Nephron (organoid): ENCODE measurements at regions not wholly inside any gene's neighbourhood (a gene's known extent, or its start where the extent isn't known, plus 50 kb on each side); places are given as distances from the start of the nearest gene placed in this dataset.
"Not testable (repeated sequence)": the region's sequence is repeated elsewhere in the genome, so short reads cannot be mapped to it uniquely, and the experiment has no call there.

ENCODE experiments used
- H3K27ac Mint-ChIP-seq, 3 experiments: 2 replicates each; pipeline ENCODE4 v1.8.0; 2020; ENCODE audit warnings: mixed read lengths in 3 of 3, mild to moderate bottlenecking in 2 of 3, moderate library complexity in 1 of 3
- H3K27me3 Mint-ChIP-seq: 2 replicates; pipeline ENCODE4 v1.8.0; 2021; ENCODE audit warnings: low read depth, mild to moderate bottlenecking, moderate library complexity, mixed read lengths
- H3K36me3 Mint-ChIP-seq: 2 replicates; pipeline ENCODE4 v1.8.0; 2020; ENCODE audit warnings: low read depth, mixed read lengths
- H3K4me1 Mint-ChIP-seq: 2 replicates; pipeline ENCODE4 v1.8.0; 2020; ENCODE audit warnings: mixed read lengths
- H3K4me3 Mint-ChIP-seq, 3 experiments: 2 replicates each; pipeline ENCODE4 v1.8.0; 2020; ENCODE audit warnings: mild to moderate bottlenecking in 3 of 3, mixed read lengths in 3 of 3, moderate library complexity in 2 of 3
- H3K9me3 Mint-ChIP-seq: 2 replicates; pipeline ENCODE4 v1.8.0; 2020; ENCODE audit warnings: mixed read lengths
- TF ChIP-seq, protein P1 (sequence below), 3 experiments: fragments of 200-600 bp; sonication (generic); IDR thresholded peaks; one replicate each; pipeline ENCODE4 v1.5.0; 2021; ENCODE audit warnings: antibody characterized with exemption in 3 of 3; ENCODE audit not compliant: unreplicated experiment in 3 of 3

DNA sequence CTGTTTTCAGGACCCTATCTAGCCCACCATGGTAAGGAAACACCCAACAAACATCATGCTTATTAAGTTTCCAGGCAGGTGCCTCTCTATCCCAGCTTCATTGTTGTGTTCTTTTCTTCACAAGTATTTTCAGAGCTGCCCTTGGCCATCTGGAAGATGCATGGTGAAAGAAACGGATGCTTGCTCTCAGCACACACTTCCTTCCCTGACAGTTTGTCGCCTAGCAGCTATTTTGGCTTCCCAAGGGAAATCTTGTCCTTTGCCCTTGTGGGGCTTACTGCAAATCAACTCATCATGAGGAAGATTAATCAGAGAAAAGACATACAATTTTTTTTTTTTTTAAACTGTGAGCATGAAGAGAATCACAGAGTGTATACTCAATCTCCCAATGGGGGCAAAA is 128.8 kb downstream of the ASMT start:
- Mint-ChIP-seq H3K4me3 (no peak overlapping the region), H3K4me1 (no peaks in the 10 kb centered on the region), H3K9me3 (peaks cover 22% of the 10 kb centered on the region), H3K27me3 (peaks cover 14% of the 10 kb centered on the region), H3K36me3 (no peaks in the 10 kb centered on the region), H3K27ac (no peak overlapping the region)
- TF ChIP-seq, protein P1, sequence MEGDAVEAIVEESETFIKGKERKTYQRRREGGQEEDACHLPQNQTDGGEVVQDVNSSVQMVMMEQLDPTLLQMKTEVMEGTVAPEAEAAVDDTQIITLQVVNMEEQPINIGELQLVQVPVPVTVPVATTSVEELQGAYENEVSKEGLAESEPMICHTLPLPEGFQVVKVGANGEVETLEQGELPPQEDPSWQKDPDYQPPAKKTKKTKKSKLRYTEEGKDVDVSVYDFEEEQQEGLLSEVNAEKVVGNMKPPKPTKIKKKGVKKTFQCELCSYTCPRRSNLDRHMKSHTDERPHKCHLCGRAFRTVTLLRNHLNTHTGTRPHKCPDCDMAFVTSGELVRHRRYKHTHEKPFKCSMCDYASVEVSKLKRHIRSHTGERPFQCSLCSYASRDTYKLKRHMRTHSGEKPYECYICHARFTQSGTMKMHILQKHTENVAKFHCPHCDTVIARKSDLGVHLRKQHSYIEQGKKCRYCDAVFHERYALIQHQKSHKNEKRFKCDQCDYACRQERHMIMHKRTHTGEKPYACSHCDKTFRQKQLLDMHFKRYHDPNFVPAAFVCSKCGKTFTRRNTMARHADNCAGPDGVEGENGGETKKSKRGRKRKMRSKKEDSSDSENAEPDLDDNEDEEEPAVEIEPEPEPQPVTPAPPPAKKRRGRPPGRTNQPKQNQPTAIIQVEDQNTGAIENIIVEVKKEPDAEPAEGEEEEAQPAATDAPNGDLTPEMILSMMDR (IDR thresholded peaks at IDR 0.05; ENCODE audit: unreplicated experiment in 3 of 3), result no peak

DNA sequence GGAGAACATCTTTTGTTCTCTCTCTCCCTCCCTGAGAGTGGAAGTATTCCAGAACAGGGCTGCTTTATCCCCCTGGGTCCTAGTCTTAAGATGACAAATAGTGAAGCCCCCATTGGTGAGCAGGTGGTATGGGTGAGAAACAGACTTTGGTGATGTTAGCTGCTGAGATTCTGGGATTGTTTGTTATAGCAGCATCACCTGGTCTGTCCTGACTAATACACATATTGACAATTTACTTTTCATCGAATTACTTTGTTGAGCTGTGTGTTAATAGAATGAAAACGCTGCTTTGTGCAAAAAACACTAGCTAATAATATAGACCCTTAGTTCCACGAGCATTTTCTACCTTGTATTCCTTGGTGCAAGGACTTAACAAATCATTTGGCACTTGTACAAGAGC is 133.5 kb downstream of the ASMT start:
- Mint-ChIP-seq H3K27me3 (peaks cover 9% of the 10 kb centered on the region), H3K4me1 (no peaks in the 10 kb centered on the region), H3K36me3 (no peaks in the 10 kb centered on the region), H3K9me3 (peaks cover 18% of the 10 kb centered on the region), H3K27ac (no peak overlapping the region), H3K4me3 (no peak overlapping the region)
- TF ChIP-seq, protein P1 (IDR thresholded peaks at IDR 0.05; ENCODE audit: unreplicated experiment in 3 of 3), result no peak

DNA sequence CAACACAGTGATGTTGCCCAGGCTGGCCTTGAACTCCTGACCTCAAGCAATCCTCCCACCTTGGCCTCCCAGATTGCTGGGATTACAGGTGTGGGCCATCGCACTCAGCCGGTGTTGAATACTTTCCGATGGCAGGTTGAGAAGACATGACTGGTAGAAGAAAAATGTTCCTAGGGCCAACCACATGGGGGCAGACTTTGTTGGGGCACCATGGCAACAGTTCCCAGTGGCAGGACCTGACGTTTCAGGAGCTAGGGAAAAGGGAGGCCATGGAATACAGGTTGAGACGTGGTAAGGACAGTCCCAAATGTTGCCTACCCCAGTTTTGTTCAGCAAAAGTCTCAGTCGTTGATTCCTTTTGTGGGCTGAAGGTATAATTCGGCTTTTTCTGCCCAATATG is 134.6 kb downstream of the ASMT start:
- H3K9me3 Mint-ChIP-seq, result peaks cover 9% of the 10 kb centered on the region

DNA sequence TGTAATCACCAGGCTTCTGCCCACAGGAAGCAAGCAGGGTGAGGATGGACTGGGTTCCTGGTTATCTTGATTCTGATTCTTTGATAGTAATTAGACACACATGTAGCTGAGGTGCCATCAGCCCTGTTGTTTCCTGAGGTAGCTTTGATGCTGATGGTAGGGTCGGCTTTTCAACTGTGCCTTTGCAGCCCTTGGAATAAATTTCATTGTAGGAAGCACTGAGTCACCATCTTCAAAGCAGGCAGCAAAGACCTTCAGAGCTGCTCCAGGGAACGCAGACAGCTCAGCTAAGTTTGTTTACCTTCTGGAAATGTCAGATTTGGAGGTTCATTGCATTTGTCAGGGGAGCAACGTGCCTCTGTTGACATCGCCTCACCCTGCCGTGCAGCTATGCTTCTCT is 135.4 kb downstream of the ASMT start:
- Mint-ChIP-seq H3K27me3 (peaks cover 9% of the 10 kb centered on the region), H3K36me3 (no peaks in the 10 kb centered on the region), H3K4me3 (no peak overlapping the region), H3K4me1 (no peaks in the 10 kb centered on the region), H3K27ac (no peak overlapping the region), H3K9me3 (peaks cover 5% of the 10 kb centered on the region)
- TF ChIP-seq, protein P1 (IDR thresholded peaks at IDR 0.05; ENCODE audit: unreplicated experiment in 3 of 3), result no peak

More for the DNA sequence above, 134.6 kb downstream of the ASMT start:
- TF ChIP-seq, protein P1 (IDR thresholded peaks at IDR 0.05; ENCODE audit: unreplicated experiment in 3 of 3), result no peak
- Mint-ChIP-seq H3K27ac (no peak overlapping the region), H3K4me3 (no peak overlapping the region), H3K27me3 (peaks cover 9% of the 10 kb centered on the region), H3K36me3 (no peaks in the 10 kb centered on the region), H3K4me1 (no peaks in the 10 kb centered on the region)

DNA sequence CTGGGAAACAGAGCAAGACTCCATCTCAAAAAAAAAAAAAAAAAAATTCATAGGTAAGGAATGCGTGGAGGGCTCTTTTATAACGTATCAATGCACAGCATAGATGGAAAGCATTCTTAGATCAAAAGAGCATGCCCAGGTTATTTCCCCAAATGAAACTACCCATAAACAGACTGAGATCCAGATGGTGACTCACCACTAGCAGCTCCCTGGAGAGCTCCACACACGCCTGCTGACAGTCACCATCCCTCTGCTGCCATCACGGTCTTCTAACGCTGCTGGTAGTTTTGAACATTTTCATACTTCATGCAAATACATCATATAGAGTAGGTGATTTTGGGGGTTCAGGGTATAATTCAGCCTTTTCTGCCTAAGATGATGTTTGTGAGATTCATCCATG is 136.9 kb downstream of the ASMT start:
- Mint-ChIP-seq H3K4me1 (no peaks in the 10 kb centered on the region), H3K9me3 (peaks cover 10% of the 10 kb centered on the region), H3K27ac (no peak overlapping the region), H3K36me3 (peaks cover 4% of the 10 kb centered on the region), H3K4me3 (no peak overlapping the region), H3K27me3 (peaks cover 4% of the 10 kb centered on the region)
- TF ChIP-seq, protein P1 (IDR thresholded peaks at IDR 0.05; ENCODE audit: unreplicated experiment in 3 of 3), result no peak

DNA sequence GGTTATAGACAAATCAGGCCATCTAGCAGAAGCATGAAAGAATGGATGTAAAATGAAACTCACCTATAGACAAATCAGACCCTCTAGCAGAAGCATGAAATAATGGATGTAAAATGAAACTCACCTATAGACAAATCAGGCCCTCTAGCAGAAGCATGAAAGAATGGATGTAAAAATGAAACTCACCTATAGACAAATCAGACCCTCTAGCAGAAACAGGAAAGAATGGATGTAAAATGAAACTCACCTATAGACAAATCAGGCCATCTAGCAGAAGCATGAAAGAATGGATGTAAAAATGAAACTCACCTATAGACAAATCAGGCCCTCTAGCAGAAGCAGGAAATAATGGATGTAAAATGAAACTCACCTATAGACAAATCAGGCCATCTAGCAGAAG is 137.9 kb downstream of the ASMT start:
- H3K4me1 Mint-ChIP-seq, H3K36me3 Mint-ChIP-seq, H3K27me3 Mint-ChIP-seq, H3K4me3 Mint-ChIP-seq, H3K27ac Mint-ChIP-seq: not testable (repeated sequence)
- peaks cover 17% of the 10 kb centered on the region for H3K9me3 Mint-ChIP-seq
